ENCODE measurements at regions not wholly inside any gene's neighbourhood (a gene's known extent, or its start where the extent isn't known, plus 50 kb on each side); places are given as distances from the start of the nearest gene placed in this dataset.
"Not testable (repeated sequence)": the region's sequence is repeated elsewhere in the genome, so short reads cannot be mapped to it uniquely, and the experiment has no call there.

- Histone ChIP-seq H3K4me3 (ENCODE audit: low read length) (no peak overlapping the region), H3K4me2 (ENCODE audit: low read length) (no peak overlapping the region), H3K4me1 (ENCODE audit: control insufficient read depth, low read length) (no peaks in the 10 kb centered on the region), H3K36me3 (ENCODE audit: control insufficient read depth, low read length) (no peaks in the 10 kb centered on the region), H4K20me1 (ENCODE audit: control insufficient read depth, insufficient read depth, low read depth, low read length) (no peaks in the 10 kb centered on the region), H3K27me3 (ENCODE audit: control insufficient read depth, low read length) (no peaks in the 10 kb centered on the region), H3F3A (ENCODE audit: control insufficient read depth, insufficient read depth) (no peaks in the 10 kb centered on the region), H3K79me2 (ENCODE audit: control insufficient read depth, low read length) (no peaks in the 10 kb centered on the region), H3K9me3 (ENCODE audit: control insufficient read depth, insufficient read depth, low read length) (peaks cover 7% of the 10 kb centered on the region; the same call in 1 of the 2 replicates), H3K27ac (ENCODE audit: low read depth, low read length) (no peak overlapping the region), H3K9me2 (replicated peaks; ENCODE audit: control insufficient read depth, low read length) (no peaks in the 10 kb centered on the region)
- TF ChIP-seq CTCF (IDR thresholded peaks at IDR 0.05; ENCODE audit: low read depth, low read length, poor library complexity, severe bottlenecking) (no peak), EZH2phosphoT487 (IDR thresholded peaks at IDR 0.05; ENCODE audit: borderline replicate concordance, low read length) (no peak)
Measured at GRCh38 chr6:101088594-101088993, 207.5 kb upstream of the ASCC3 start.

GRCh38 chr6:101089640-101090039 lies 208.5 kb upstream of the ASCC3 start:
- Histone ChIP-seq H3K27ac (ENCODE audit: low read depth, low read length) (no peak overlapping the region), H3K9me2 (replicated peaks; ENCODE audit: control insufficient read depth, low read length) (no peaks in the 10 kb centered on the region), H3K36me3 (ENCODE audit: control insufficient read depth, low read length) (no peaks in the 10 kb centered on the region), H3K4me1 (ENCODE audit: control insufficient read depth, low read length) (no peaks in the 10 kb centered on the region), H3K79me2 (ENCODE audit: control insufficient read depth, low read length) (no peaks in the 10 kb centered on the region), H4K20me1 (ENCODE audit: control insufficient read depth, insufficient read depth, low read depth, low read length) (no peaks in the 10 kb centered on the region), H3K9me3 (ENCODE audit: control insufficient read depth, insufficient read depth, low read length) (peaks cover 7% of the 10 kb centered on the region; the same call in 1 of the 2 replicates), H3K27me3 (ENCODE audit: control insufficient read depth, low read length) (no peaks in the 10 kb centered on the region), H3K4me2 (ENCODE audit: low read length) (no peak overlapping the region), H3F3A (ENCODE audit: control insufficient read depth, insufficient read depth) (no peaks in the 10 kb centered on the region), H3K4me3 (ENCODE audit: low read length) (no peak overlapping the region)
- TF ChIP-seq EZH2phosphoT487 (IDR thresholded peaks at IDR 0.05; ENCODE audit: borderline replicate concordance, low read length) = no peak
- TF ChIP-seq CTCF (IDR thresholded peaks at IDR 0.05; ENCODE audit: low read depth, low read length, poor library complexity, severe bottlenecking) = no peak

GRCh38 chr6:101090281-101090680 lies 209.2 kb upstream of the ASCC3 start:
- Histone ChIP-seq H3K27me3 (ENCODE audit: control insufficient read depth, low read length) (no peaks in the 10 kb centered on the region), H3K4me1 (ENCODE audit: control insufficient read depth, low read length) (no peaks in the 10 kb centered on the region), H3K36me3 (ENCODE audit: control insufficient read depth, low read length) (no peaks in the 10 kb centered on the region), H3K4me3 (ENCODE audit: low read length) (no peak overlapping the region), H3K27ac (ENCODE audit: low read depth, low read length) (no peak overlapping the region), H3K9me3 (ENCODE audit: control insufficient read depth, insufficient read depth, low read length) (peaks cover 7% of the 10 kb centered on the region; the same call in 1 of the 2 replicates), H4K20me1 (ENCODE audit: control insufficient read depth, insufficient read depth, low read depth, low read length) (no peaks in the 10 kb centered on the region), H3K79me2 (ENCODE audit: control insufficient read depth, low read length) (no peaks in the 10 kb centered on the region), H3K9me2 (replicated peaks; ENCODE audit: control insufficient read depth, low read length) (no peaks in the 10 kb centered on the region), H3K4me2 (ENCODE audit: low read length) (no peak overlapping the region), H3F3A (ENCODE audit: control insufficient read depth, insufficient read depth) (no peaks in the 10 kb centered on the region)
- no peak for TF ChIP-seq CTCF (IDR thresholded peaks at IDR 0.05; ENCODE audit: low read depth, low read length, poor library complexity, severe bottlenecking)
- TF ChIP-seq EZH2phosphoT487 (IDR thresholded peaks at IDR 0.05; ENCODE audit: borderline replicate concordance, low read length) = no peak

GRCh38 chr6:101098605-101099004 lies 217.5 kb upstream of the ASCC3 start:
- H3K36me3 ChIP-seq (ENCODE audit: control insufficient read depth, low read length); H3K27me3 ChIP-seq (ENCODE audit: control insufficient read depth, low read length); H3K4me1 ChIP-seq (ENCODE audit: control insufficient read depth, low read length); H4K20me1 ChIP-seq (ENCODE audit: control insufficient read depth, insufficient read depth, low read depth, low read length); H3K4me3 ChIP-seq (ENCODE audit: low read length); H3F3A ChIP-seq (ENCODE audit: control insufficient read depth, insufficient read depth); H3K27ac ChIP-seq (ENCODE audit: low read depth, low read length); H3K79me2 ChIP-seq (ENCODE audit: control insufficient read depth, low read length); H3K9me2 ChIP-seq (replicated peaks; ENCODE audit: control insufficient read depth, low read length); H3K9me3 ChIP-seq (ENCODE audit: control insufficient read depth, insufficient read depth, low read length); H3K4me2 ChIP-seq (ENCODE audit: low read length): not testable (repeated sequence)
